Lower leg skin (tissue), 4 donors: ENCODE measurements at regions not wholly inside any gene's neighbourhood (a gene's known extent, or its start where the extent isn't known, plus 50 kb on each side); places are given as distances from the start of the nearest gene placed in this dataset.

Experiments used
- DNase-seq, 2 donors: peaks; one replicate each; pipeline ENCODE4 v3.0.0-alpha.2; 2019; ENCODE audit warnings: low spot score in 2 of 2
- H3K4me3 ChIP-seq: fragments of 200-600 bp; sonication (generic); 2 replicates; pipeline ENCODE4 v1.5.1; 2017; ENCODE audit warnings: mild to moderate bottlenecking, low read depth; ENCODE audit not compliant: poor library complexity, severe bottlenecking
- POLR2A ChIP-seq, 2 donors: fragments of 450-650 bp; IDR thresholded peaks; one replicate each; pipeline ENCODE4 v1.6.1; 2016 to 2017; ENCODE audit warnings: antibody characterized with exemption in 2 of 2, mild to moderate bottlenecking in 1 of 2, moderate library complexity in 1 of 2
- WGBS, 2 donors: methylation state at CpG; one replicate each; pipeline ENCODE4 v1.1.5; 2018; 5-methylcytosine and 5-hydroxymethylcytosine counted together
- intact Hi-C: fragments of 100-400 bp; cut with DNase I; formaldehyde crosslinking; loops from one replicate; pipeline ENCODE4 v1.15.0; 2023; ENCODE audit warnings: low total_unique reads
- TF ChIP-seq, protein P1 (sequence below), 3 donors: fragments of 450-650 bp; IDR thresholded peaks; one replicate each; pipeline ENCODE4 v1.5.1; 2016; ENCODE audit warnings: antibody characterized with exemption in 3 of 3, mild to moderate bottlenecking in 3 of 3, moderate library complexity in 2 of 3

DNA sequence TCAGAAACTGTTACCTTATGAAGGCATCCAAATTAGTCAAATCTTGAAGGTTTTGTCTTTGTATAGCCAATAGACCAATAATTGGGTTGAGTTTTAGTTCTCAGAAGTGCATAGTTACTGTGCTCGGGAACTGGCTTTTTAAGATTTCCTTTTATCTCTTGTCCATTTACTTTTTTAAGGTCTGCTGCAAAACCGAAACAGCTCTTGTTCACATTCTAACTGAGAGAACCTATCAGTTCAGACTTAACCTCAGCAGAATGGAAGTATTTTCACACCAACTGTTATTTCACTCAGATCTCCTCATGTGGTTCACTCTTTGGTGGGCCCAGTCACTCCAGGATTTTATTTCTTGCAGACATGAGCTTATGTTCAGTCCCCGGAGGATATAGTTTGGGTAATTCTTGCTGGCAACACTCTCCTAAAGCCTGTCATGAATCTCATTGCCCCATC lies 55.5 kb downstream of the TPBG start:
- TF ChIP-seq, protein P1, sequence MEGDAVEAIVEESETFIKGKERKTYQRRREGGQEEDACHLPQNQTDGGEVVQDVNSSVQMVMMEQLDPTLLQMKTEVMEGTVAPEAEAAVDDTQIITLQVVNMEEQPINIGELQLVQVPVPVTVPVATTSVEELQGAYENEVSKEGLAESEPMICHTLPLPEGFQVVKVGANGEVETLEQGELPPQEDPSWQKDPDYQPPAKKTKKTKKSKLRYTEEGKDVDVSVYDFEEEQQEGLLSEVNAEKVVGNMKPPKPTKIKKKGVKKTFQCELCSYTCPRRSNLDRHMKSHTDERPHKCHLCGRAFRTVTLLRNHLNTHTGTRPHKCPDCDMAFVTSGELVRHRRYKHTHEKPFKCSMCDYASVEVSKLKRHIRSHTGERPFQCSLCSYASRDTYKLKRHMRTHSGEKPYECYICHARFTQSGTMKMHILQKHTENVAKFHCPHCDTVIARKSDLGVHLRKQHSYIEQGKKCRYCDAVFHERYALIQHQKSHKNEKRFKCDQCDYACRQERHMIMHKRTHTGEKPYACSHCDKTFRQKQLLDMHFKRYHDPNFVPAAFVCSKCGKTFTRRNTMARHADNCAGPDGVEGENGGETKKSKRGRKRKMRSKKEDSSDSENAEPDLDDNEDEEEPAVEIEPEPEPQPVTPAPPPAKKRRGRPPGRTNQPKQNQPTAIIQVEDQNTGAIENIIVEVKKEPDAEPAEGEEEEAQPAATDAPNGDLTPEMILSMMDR (IDR thresholded peaks at IDR 0.05): no peak
- TF ChIP-seq POLR2A (IDR thresholded peaks at IDR 0.05): no peak
- no peak for DNase-seq
- intact Hi-C loops: no loop called here
- no peak overlapping the region for H3K4me3 ChIP-seq
- 70 to 79% methylated on average over 3 of the region's 3 CpGs for WGBS, 2 donors

DNA sequence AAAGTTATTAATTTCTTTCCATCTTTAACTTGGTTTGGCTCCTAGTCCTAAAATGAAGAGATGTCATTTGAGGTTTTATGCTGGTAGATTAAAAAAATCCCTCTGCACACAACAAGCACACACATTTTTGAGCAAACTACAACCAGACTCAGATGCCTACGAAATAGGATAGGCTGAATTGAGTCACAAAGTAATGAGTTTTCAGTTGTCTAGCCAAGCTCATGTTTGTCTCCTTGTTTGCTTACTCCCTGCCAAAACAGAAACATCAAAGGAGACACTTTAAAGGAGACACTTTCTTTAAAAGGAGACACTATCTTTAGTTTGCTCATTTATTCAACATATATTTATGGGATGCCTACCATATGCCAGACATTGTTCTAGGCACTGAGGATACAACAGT lies 56.2 kb downstream of the TPBG start:
- TF ChIP-seq, protein P1 (IDR thresholded peaks at IDR 0.05): no peak
- no peak for TF ChIP-seq POLR2A (IDR thresholded peaks at IDR 0.05)
- 24 to 25% methylated on average over 1 of the region's 1 CpG for WGBS, 2 donors
- intact Hi-C loops: no loop called here
- no peak for DNase-seq
- no peak overlapping the region for H3K4me3 ChIP-seq

DNA sequence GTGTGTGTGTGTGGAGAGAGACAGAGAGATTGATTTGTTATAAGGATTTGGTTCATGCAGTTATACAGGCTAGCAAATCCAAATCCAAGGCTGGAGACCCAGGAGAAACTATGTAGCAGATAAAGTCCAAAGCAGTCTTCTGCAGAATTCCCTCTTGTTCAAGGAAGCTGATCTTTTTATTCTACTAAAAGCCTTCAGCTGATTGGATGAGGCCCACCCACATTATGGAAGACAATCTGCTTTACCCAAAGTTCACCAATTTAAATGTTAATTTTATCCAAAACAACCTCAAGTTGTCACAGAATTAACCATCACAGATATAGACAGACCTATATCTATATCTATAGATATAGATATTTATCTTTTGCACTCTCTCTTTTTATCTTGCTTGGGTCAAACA lies 67.0 kb downstream of the TPBG start:
- TF ChIP-seq POLR2A (IDR thresholded peaks at IDR 0.05): no peak
- TF ChIP-seq, protein P1 (IDR thresholded peaks at IDR 0.05): no peak
- H3K4me3 ChIP-seq: no peak overlapping the region
- no peak for DNase-seq
- intact Hi-C loops: no loop called here

DNA sequence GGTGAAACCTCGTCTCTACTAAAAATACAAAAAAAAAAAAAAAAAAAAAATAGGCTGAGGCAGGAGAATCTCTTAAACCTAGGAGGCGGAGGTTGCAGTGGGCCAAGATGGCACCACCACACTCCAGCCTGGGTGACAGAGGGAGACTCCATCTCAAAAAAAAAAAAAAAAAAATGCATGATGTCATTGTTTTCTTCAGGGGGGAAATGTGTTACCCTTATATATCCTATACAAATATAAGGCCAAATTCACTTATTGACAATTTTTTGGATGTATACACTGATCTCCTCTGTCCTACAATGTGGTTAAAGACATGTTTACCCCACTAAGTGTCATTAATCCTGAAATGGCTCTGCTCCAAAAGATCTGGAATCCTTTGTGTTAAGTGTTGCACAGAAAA lies 73.1 kb downstream of the TPBG start:
- intact Hi-C loops: no loop called here
- 94% methylated on average over 2 of the region's 2 CpGs for WGBS, 2 donors
- no peak overlapping the region for H3K4me3 ChIP-seq
- TF ChIP-seq POLR2A (IDR thresholded peaks at IDR 0.05): no peak
- TF ChIP-seq, protein P1 (IDR thresholded peaks at IDR 0.05): no peak
- no peak for DNase-seq

DNA sequence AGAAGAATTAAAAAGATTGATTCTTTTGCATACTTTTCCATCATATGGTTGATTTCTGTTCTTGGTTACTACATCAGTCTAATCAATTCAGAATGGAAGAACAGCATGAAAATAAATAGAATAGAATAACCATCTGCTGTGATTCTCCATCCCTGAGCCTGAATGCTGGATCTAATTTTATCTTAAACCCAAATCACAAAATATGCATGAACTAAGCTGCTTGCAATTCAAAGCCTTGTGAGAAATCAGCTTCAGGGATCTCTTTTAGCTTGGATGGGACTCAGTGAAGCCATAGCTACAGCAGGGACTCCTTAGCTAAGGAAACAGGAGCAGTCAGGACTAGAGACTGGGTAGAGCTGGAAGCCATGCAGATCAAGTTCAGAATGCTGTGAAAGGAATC lies 74.1 kb downstream of the TPBG start:
- DNase-seq: no peak
- H3K4me3 ChIP-seq: no peak overlapping the region
- intact Hi-C loops: no loop called here
- TF ChIP-seq, protein P1 (IDR thresholded peaks at IDR 0.05): no peak
- no peak for TF ChIP-seq POLR2A (IDR thresholded peaks at IDR 0.05)

DNA sequence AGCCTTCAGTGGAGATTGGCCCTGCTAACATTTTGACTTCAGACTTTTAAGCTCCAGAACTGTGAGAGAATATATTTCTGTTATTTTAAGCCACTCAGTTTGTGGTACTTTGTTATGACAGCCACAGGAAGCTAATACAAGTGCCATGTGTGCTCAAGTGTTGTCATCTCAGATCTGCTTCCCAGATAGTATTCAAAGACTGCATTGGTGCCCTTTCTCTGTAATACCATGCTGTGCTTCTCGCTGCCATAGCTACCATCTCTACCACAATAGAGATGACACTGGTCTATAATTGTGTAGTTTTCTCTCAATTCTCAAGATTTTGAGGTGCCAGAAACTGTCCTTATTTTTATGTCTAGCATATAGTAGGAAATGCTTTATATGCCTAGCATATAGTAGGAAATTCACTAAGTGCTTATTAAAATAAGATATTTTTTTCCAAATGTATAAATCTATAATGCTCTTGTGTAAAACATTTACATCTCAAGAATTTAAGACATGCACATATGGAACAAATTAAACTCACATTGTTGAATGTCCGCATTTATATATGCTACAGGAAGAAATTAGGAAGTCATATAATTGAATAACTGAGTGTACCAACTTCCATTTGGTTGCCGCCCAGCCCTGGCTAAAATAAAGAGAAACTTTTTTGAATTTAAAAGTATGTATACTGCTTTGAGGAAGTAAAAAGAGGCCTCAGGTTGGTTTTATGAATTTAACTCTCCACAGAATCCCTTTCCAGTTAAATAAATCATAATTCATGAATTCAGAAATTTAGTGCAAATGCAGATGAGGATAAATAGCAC lies 77.6 kb downstream of the TPBG start:
- no peak overlapping the region for H3K4me3 ChIP-seq
- WGBS, 2 donors: 77 to 83% methylated on average over 3 of the region's 3 CpGs

More for the DNA sequence above, 77.6 kb downstream of the TPBG start:
- TF ChIP-seq, protein P1 (IDR thresholded peaks at IDR 0.05): no peak
- intact Hi-C loops: no loop called here
- DNase-seq: no peak
